AG09319 (cell line): ENCODE measurements at regions not wholly inside any gene's neighbourhood (a gene's known extent, or its start where the extent isn't known, plus 50 kb on each side); places are given as distances from the start of the nearest gene placed in this dataset.

Source experiments
- DNase-seq: peaks from one replicate; pipeline ENCODE4 v3.0.0-alpha.2; 2010; ENCODE audit warnings: low read depth; ENCODE audit errors: extremely low read depth
- CTCF ChIP-seq: IDR thresholded peaks from 2 replicates; pipeline ENCODE4 v1.5.1; 2011; ENCODE audit warnings: low read depth, mild to moderate bottlenecking, inconsistent platforms, low read length, moderate library complexity

DNA sequence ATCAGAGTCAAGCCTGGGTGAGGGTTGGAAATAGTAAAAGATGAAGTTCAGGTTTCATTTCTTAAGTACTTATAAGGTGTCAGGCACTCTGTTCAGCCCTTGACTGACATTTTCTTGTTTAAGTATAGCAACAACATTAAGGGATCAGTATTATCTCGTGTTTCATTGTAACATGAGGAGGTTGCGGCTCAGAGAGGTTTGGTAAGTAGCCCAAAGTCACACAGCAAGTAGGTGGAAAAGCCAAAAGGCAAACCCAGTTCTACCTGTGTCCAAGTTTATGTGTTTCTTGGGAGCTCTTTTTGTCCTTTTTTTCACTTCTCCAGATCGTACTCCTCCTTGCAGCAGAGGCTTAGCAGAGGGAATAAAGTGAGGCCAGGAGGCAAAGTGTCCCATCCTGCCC is 337.5 kb upstream of the KLF3 start:
- no peak for DNase-seq
- no peak for TF ChIP-seq CTCF

GRCh38 chr4:38327174-38327573 is 336.8 kb upstream of the KLF3 start:
- no peak for TF ChIP-seq CTCF
- no peak for DNase-seq

DNA sequence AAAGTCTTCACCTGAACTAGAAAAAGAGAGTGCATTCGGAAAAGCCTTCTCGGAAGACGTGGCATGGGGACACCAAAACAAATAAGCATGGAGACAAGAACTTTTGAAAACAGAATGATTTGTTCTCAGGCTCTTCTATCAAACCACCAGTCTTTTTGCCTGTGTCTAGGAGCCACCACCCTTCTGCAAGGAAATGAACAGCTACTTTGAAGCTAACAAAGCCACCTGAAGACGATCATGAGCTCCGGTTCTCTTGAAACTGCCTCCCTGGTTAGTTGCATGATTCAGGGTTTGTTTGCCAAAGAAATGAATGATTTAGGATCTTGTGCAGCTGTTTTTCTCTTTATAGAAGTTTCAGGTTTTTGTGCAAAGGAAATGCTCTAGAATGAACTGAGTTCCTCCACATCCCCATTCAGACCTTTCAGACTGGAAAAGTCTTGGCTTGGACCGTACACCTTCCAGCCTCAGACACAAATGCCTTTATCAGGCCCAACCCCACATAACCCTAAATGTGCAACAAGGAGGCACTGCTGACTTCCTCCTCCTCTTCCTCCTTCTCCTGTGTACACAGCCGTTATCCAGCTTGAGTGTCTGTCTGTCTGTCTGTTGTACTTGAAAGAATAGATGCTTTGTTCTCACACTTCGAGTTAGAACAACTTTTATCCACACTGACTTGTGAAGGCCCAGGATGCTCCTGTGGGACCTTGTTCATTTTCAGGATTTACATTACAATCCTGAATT is 334.8 kb upstream of the KLF3 start:
- no peak for DNase-seq
- TF ChIP-seq CTCF, result no peak

DNA sequence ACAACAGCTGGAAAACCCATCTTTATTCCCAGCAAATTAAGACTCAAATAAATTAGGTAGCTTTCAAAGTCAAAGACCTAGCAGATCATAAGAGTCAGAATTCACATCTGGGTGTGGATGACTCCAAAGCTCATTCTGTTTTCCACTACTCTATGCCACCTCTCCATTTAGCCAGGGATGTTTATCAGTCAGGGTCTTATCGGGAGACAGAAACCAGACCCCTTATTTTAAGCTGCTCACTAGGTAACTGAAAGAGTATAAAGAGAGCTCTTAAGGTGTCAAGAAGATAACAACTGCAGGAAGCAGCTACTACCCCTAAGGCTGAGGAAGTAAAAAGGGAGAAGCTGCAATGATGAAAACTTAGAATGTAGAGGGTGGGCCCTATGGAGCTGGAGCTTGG is 333.7 kb upstream of the KLF3 start:
- no peak for DNase-seq
- no peak for TF ChIP-seq CTCF

DNA sequence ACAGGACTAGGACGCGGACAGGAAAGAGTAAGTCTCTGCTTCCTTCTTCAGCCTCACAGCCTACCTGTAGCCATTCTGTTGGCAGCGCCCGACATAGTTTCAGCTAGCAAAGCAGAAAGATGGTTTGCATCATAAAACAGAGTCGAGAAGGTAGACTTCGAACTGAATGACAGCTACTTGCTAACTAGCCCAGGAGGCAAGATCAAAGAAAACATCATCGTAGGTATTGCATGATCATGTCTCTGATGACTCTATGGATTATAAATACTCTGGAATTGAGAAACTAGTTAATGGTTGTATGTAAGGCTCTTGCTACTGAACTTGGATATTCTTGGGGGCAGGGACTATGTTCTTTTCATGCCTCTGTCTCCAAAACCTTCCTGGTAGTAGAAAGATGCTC is 333.1 kb upstream of the KLF3 start:
- no peak for TF ChIP-seq CTCF
- DNase-seq, result no peak

DNA sequence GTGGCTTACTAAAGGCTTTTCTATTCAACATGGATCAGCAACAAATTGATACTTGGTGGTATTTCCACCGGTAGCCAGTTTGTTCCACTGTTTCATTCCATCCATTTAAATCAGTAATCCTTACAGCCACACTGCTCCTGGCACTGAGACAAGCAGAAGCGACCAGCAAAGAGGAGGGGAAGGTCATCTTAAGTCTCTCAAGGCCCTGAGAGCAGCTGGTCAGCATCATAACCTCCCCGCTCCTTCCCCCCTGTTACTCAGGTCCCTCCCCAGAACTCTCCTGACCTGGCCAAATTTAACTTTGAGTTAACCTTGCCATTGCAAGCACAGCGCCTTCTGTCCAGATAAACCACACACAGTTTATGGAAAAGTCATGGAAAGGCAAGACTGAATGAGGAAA is 331.3 kb upstream of the KLF3 start:
- TF ChIP-seq CTCF, result no peak

DNA sequence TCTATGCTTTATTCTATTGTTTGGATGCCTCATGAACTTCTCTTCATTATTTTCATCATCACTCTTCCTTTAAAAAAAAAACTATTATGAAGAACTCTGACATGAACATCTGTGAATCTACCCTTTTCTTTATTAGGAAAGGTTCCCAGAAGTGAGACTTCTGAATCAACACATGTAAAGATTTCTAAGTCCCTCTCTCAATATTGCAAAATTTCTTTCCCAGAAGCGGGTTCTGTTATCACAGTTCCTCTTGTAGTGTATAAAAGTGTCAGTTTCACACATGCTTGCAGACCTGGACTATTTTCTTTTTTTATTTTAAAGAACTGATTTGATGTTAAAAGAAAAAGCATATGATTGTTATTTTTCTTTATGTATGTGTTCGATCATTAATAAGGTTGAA is 330.8 kb upstream of the KLF3 start:
- no peak for TF ChIP-seq CTCF
- DNase-seq, result no peak

More for the DNA sequence above, 331.3 kb upstream of the KLF3 start:
- no peak for DNase-seq
